ENCODE measurements at regions not wholly inside any gene's neighbourhood (a gene's known extent, or its start where the extent isn't known, plus 50 kb on each side); places are given as distances from the start of the nearest gene placed in this dataset.
A peak's percentile ranks its signal among the peaks of the same experiment; 100 is the strongest.

DNA sequence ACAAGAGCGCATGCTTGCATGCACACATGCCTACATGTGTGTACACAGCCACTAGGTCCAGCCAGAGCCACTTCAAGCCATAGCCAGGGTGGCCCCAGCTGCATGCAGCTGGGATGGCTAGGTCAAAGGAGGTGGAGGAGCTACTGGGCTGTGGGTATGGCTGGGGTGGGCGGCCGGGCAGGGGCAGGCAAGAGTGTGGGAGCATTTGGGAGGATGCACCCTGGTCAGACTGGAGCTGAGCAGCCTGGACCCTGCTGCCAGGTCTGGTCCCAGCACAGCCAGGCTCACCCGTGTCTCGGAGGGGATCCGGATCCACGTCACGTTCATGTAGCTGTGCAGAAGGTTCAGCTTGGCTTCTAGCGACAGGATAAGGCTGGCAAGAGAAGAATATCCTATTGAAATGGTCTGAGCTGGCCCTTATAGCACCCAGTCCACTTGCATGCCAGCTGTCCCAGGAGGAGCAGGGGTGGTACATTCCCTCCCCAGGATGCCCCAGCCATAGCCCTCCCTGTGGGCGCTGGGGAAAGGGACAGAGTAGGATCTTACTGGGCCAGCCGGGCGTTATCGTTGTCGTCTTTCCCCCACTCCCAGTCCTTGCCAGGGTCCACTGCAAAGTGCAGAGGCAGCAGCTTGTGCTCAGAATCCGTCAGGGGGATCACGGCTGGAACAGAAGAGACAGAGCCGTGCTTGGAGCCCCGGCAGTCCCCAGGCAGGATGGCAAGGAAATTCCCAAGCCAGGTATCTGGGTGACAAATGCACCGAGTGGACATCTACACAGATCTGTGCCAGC is 160.5 kb downstream of the KLF13 start:
- no peak overlapping the region for H3K27ac ChIP-seq

DNA sequence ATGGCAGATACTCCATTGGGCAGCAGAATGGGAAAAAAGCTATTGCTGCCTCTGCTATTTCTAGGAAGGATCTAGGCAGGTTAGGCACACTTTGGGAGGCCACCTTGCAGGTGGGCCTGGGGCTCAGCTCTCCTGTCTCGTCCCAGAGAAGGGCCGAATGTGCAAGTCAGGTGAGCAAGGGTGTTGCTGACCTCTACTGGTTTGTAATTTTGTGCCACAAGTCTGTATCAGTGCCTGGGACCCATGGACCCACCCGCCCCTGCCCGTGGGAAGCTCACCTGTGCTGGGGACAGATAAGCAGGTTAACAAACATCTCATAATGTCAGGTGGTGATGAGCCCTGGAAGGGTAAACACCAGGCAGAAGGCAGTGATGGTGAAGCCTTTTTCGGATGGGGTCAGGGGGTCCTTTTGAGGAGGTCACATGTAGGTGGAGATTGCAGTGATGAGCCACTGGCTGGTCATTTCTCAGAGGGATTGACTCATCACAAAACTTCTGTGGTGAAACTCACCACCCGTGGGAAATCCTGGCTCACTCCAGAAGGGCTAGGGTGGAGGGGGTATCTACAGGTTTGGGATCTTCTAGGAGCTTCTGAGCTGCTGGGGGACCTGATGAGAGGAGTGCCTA is 161.3 kb downstream of the KLF13 start:
- TF ChIP-seq, protein P1, sequence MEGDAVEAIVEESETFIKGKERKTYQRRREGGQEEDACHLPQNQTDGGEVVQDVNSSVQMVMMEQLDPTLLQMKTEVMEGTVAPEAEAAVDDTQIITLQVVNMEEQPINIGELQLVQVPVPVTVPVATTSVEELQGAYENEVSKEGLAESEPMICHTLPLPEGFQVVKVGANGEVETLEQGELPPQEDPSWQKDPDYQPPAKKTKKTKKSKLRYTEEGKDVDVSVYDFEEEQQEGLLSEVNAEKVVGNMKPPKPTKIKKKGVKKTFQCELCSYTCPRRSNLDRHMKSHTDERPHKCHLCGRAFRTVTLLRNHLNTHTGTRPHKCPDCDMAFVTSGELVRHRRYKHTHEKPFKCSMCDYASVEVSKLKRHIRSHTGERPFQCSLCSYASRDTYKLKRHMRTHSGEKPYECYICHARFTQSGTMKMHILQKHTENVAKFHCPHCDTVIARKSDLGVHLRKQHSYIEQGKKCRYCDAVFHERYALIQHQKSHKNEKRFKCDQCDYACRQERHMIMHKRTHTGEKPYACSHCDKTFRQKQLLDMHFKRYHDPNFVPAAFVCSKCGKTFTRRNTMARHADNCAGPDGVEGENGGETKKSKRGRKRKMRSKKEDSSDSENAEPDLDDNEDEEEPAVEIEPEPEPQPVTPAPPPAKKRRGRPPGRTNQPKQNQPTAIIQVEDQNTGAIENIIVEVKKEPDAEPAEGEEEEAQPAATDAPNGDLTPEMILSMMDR (conservative IDR thresholded peaks at IDR 0.05) = peak; percentile 15; the same call in 1 of the 2 replicates
- no peak overlapping the region; the same call in 1 of the 2 replicates for H3K27ac ChIP-seq

More for the DNA sequence above, 160.5 kb downstream of the KLF13 start:
- TF ChIP-seq, protein P1 (conservative IDR thresholded peaks at IDR 0.05) = no peak

DNA sequence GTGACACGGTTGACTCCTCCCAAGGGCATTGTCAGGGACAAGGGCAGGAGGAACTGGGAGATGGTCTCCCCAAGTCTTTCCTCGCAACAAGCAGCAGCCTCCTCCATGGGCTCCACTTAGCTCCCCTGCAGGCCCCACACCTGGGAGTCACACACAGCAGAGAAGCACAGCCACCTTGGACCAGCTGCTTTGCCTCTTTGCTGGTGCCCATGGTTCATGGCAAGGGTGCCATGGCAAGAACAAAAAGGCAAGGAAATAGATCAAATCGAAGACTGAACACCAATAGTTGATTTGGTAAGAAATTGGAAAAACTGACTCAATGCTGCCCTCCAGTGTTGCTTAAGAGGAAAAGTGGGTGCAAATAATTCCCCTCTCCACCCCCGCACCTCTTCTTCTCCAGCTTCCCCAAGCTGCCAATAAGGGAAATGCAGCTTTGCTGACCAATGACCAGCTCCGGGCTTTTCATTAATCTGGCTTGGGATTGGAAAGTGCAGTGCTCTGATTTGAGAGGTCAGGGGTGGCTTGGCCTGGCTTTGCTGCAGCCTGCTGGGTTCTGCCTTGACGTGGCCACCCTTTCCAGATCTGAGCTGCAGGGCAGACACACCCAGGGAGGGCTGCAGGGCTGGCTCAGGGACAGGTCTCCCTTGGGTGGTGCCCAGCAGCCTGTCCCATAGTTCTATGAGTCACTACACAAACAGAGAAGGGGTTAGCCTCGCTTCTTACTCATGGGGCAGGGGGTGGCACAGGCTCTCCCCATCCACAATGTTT is 162.0 kb downstream of the KLF13 start:
- no peak overlapping the region; the same call in 1 of the 2 replicates for H3K27ac ChIP-seq
- TF ChIP-seq, protein P1 (conservative IDR thresholded peaks at IDR 0.05) = peak; percentile 75

DNA sequence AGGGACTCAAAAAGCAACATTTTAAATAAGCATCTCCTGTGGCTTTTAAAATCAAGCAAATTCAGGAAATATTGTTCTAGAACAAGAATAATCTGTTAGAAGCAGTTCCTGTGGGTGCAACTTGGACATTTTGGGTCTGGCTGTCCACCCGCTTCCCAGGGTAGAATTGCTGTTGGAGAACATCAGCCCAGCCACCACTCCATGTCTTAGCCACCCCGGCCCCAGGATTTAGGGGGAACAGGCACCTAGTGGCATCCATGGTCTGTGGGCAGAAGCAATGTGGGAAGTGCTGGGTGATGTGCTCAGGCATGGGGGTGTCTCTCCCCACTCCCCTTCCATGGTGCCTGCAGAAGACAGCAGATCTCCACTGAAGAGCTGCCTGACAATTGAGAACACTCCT is 162.6 kb downstream of the KLF13 start:
- no peak overlapping the region; the same call in 1 of the 2 replicates for H3K27ac ChIP-seq
- TF ChIP-seq, protein P1 (conservative IDR thresholded peaks at IDR 0.05) = no peak

DNA sequence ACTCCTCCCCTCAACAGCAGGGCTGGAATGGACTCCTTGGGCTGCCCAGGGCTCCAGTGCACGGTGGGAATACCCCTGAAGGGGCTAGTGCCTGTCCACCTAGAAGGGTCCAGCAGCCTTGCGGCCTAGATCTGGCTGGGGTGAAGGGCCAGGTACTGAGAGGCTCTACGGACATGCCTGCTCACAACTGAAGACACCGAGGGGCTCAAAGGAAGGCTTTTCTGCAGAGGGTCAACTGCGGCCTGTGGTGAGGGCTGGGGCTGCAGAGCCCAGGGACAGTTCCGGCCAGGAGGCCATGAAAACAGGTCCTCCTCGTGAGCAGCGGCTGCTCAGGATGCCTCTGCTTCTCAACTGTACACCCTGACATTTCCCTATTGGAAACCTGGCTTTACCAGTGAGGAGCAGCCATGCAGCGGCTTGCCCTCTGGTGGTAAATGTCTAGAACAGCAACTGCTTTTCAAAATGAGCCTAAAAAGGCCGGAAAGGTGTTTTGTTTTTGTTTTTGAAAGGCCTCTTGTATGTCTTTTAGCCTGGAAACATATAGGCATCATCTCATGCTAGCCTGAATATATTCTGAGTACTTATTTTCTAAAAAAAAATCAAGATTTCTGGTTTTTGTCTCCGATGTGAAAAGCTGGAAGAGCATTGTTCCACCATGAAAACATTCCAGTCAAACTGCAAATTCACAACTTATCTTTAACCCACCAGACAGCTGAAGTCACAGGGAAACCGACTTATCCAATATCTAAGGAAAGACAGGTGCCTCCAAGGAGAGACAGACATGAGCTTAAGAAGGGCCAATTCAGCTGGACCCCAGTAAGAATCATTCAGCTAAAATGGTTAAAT is 163.4 kb downstream of the KLF13 start:
- no peak overlapping the region; the same call in 1 of the 2 replicates for H3K27ac ChIP-seq
- TF ChIP-seq, protein P1 (conservative IDR thresholded peaks at IDR 0.05) = peak; percentile 92

DNA sequence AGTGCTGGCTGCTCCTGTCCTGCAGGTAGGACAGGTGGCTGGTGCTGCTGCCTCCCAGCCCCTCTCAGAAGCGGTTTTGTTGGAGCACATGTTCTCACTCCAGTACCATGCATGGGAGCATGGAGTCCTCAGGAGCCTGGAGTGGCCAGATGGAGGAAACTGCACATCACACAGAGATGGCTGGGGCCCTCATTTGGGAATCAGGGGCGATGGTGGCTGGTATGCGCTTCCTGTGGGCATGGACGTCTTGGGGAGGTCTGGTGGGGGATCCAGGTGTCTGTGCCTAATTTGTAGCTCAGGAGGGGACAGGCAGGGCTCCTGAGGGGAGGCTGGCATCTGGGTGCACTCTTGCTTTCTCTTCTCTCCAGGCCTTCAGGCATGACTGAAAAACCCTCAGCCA is 168.2 kb downstream of the KLF13 start:
- H3K27ac ChIP-seq = no peak overlapping the region
- TF ChIP-seq, protein P1 (conservative IDR thresholded peaks at IDR 0.05) = no peak
